Right lobe of liver (tissue), 4 donors: ENCODE measurements at regions not wholly inside any gene's neighbourhood (a gene's known extent, or its start where the extent isn't known, plus 50 kb on each side); places are given as distances from the start of the nearest gene placed in this dataset.

Source experiments
- POLR2A ChIP-seq: fragments of 450-650 bp; IDR thresholded peaks from one replicate; pipeline ENCODE4 v1.6.1; 2017; ENCODE audit warnings: antibody characterized with exemption, mild to moderate bottlenecking
- TF ChIP-seq, protein P1 (sequence below), 4 donors: fragments of 200-600 bp in 3 of 4; fragments of 450-650 bp in 1 of 4; IDR thresholded peaks; one replicate each; pipeline versions ENCODE4 v1.5.1 to v1.8.0; 2016 to 2022; ENCODE audit warnings: antibody characterized with exemption in 4 of 4, mild to moderate bottlenecking in 2 of 4
- donor health status: DM: no; HTN: no; CAD: no.
- donor health status: DM: no; HTN: no; CAD: no.
- donor health status: DM: no; HTN: yes; CAD: no.

DNA sequence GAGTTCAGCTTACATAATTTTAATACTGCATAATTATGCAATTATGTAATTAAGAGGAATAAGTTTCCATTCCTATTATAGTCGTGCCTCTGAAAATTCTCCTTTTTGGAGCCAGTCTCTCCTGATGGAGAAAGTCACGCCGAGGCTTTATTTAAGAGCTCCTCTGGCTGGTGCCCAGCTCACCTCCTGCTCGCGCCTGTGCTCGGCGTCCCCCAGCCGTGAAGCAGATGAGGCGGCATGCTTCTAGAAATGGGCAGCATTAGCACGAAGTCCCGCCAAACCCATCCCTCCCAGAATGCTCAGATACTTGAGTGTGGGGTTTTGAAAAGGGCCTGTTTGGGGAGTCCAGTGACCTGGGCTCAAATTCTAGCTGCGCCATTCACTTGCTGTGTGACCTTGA lies 153.0 kb downstream of the PHETA1 start:
- TF ChIP-seq, protein P1, sequence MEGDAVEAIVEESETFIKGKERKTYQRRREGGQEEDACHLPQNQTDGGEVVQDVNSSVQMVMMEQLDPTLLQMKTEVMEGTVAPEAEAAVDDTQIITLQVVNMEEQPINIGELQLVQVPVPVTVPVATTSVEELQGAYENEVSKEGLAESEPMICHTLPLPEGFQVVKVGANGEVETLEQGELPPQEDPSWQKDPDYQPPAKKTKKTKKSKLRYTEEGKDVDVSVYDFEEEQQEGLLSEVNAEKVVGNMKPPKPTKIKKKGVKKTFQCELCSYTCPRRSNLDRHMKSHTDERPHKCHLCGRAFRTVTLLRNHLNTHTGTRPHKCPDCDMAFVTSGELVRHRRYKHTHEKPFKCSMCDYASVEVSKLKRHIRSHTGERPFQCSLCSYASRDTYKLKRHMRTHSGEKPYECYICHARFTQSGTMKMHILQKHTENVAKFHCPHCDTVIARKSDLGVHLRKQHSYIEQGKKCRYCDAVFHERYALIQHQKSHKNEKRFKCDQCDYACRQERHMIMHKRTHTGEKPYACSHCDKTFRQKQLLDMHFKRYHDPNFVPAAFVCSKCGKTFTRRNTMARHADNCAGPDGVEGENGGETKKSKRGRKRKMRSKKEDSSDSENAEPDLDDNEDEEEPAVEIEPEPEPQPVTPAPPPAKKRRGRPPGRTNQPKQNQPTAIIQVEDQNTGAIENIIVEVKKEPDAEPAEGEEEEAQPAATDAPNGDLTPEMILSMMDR (IDR thresholded peaks at IDR 0.05): no peak
- no peak for TF ChIP-seq POLR2A
